HepG2 (cell line): ENCODE measurements at regions not wholly inside any gene's neighbourhood (a gene's known extent, or its start where the extent isn't known, plus 50 kb on each side); places are given as distances from the start of the nearest gene placed in this dataset.

Source experiments
- AGO2 ChIP-seq: fragments of 200-400 bp; formaldehyde crosslinking; optimal IDR thresholded peaks from 2 replicates; pipeline ENCODE3; 2017; ENCODE audit warnings: mild to moderate bottlenecking, low read depth, low read length, moderate library complexity
- CTCF ChIP-seq: sonication (generic); formaldehyde crosslinking; IDR thresholded peaks from 2 replicates; pipeline ENCODE4 v1.5.0; 2020; ENCODE audit warnings: mild to moderate bottlenecking, missing genetic modification reagents, moderate library complexity
- EED ChIP-seq: sonication (generic); formaldehyde crosslinking; IDR thresholded peaks from 2 replicates; pipeline ENCODE4 v1.5.0; 2020; ENCODE audit warnings: mild to moderate bottlenecking, missing genetic modification reagents
- HMG20B ChIP-seq: conservative IDR thresholded peaks from 2 replicates; pipeline ENCODE4 v1.6.1; 2016; ENCODE audit warnings: missing genetic modification reagents, missing compliant biosample characterization
- HNRNPUL1 ChIP-seq: fragments of 200-400 bp; formaldehyde crosslinking; IDR thresholded peaks from 2 replicates; pipeline ENCODE4 v1.6.1; 2017; ENCODE audit warnings: low read depth, mild to moderate bottlenecking, low read length, moderate library complexity
- KAT7 ChIP-seq: IDR thresholded peaks from 2 replicates; pipeline ENCODE4 v1.6.1; 2018; ENCODE audit warnings: borderline replicate concordance, missing compliant biosample characterization
- KDM1A ChIP-seq: IDR thresholded peaks from 2 replicates; pipeline ENCODE4 v1.6.1; 2016; ENCODE audit warnings: missing compliant biosample characterization
- KLF11 ChIP-seq: IDR thresholded peaks from 2 replicates; pipeline ENCODE4 v1.6.1; 2016; ENCODE audit warnings: missing compliant biosample characterization
- MYNN ChIP-seq: sonication (generic); formaldehyde crosslinking; IDR thresholded peaks from 2 replicates; pipeline ENCODE4 v1.4.0; 2020; ENCODE audit warnings: mild to moderate bottlenecking, low read depth, missing genetic modification reagents
- POLR2A ChIP-seq, 2 experiments: IDR thresholded peaks; 2 replicates each; pipeline ENCODE4 v1.6.1; 2011; ENCODE audit warnings: low read depth in 2 of 2, low read length in 2 of 2, mild to moderate bottlenecking in 1 of 2, moderate library complexity in 1 of 2; ENCODE audit not compliant: insufficient read depth in 1 of 2
- POLR2AphosphoS5 ChIP-seq: IDR thresholded peaks from 2 replicates; pipeline ENCODE4 v1.6.1; 2012; ENCODE audit warnings: low read depth, low read length
- ZNF24 ChIP-seq: fragments of 450-650 bp; IDR thresholded peaks from 2 replicates; pipeline ENCODE4 v1.6.1; 2017; ENCODE audit warnings: antibody characterized with exemption, mild to moderate bottlenecking
- ZNF44 ChIP-seq: sonication (generic); formaldehyde crosslinking; IDR thresholded peaks from 2 replicates; pipeline ENCODE4 v1.5.1; 2020; ENCODE audit warnings: mild to moderate bottlenecking, missing genetic modification reagents
- ZNF780A ChIP-seq: sonication (generic); formaldehyde crosslinking; IDR thresholded peaks from 2 replicates; pipeline ENCODE4 v1.8.0; 2022; ENCODE audit warnings: mild to moderate bottlenecking, missing genetic modification reagents, moderate library complexity

GRCh38 chr4:114200026-114200425 is 220.6 kb upstream of the ARSJ start:
- TF ChIP-seq POLR2A (IDR thresholded peaks at IDR 0.05; ENCODE audit: insufficient read depth in 1 of 2, low read depth in 2 of 2, low read length in 2 of 2) (no peak), ZNF780A (CRISPR knock-in tag) (no peak), MYNN (CRISPR knock-in tag) (no peak), KLF11 (CRISPR knock-in tag) (no peak), KAT7 (CRISPR knock-in tag) (no peak), EED (CRISPR knock-in tag) (no peak), ZNF24 (no peak), AGO2 (no peak), KDM1A (CRISPR knock-in tag) (no peak), POLR2AphosphoS5 (no peak), HMG20B (no peak), HNRNPUL1 (no peak), CTCF (CRISPR knock-in tag) (no peak), ZNF44 (CRISPR knock-in tag) (no peak)
